Liver (tissue), 8 donors: ENCODE measurements at regions not wholly inside any gene's neighbourhood (a gene's known extent, or its start where the extent isn't known, plus 50 kb on each side); places are given as distances from the start of the nearest gene placed in this dataset.

ENCODE experiments used
- DNase-seq: peaks from one replicate; pipeline ENCODE4 v3.0.0-alpha.2; 2017; ENCODE audit warnings: low spot score
- H3K27ac ChIP-seq, 2 donors: one replicate each; pipeline ENCODE4 v1.7.0; 2013; ENCODE audit warnings: inconsistent platforms in 2 of 2, low read length in 2 of 2, control low read depth in 1 of 2, low read depth in 1 of 2, mild to moderate bottlenecking in 1 of 2
- H3K27me3 ChIP-seq, 4 donors: one replicate each; pipeline versions ENCODE4 v1.6.1 to v1.7.0; 2013; ENCODE audit warnings: low read length in 3 of 4, inconsistent platforms in 1 of 4, mild to moderate bottlenecking in 1 of 4, moderate library complexity in 1 of 4; ENCODE audit not compliant: control insufficient read depth in 4 of 4, insufficient read depth in 4 of 4
- H3K36me3 ChIP-seq, 4 donors: one replicate each; pipeline versions ENCODE4 v1.6.1 to v1.7.0; 2013; ENCODE audit warnings: low read length in 3 of 4, mild to moderate bottlenecking in 3 of 4, low read depth in 1 of 4, moderate library complexity in 1 of 4; ENCODE audit not compliant: control insufficient read depth in 4 of 4, insufficient read depth in 3 of 4
- H3K4me1 ChIP-seq, 4 donors: one replicate each; pipeline versions ENCODE4 v1.6.1 to v1.7.0; 2013; ENCODE audit warnings: low read length in 3 of 4, mild to moderate bottlenecking in 3 of 4, moderate library complexity in 1 of 4; ENCODE audit not compliant: control insufficient read depth in 4 of 4, insufficient read depth in 4 of 4
- H3K4me3 ChIP-seq, 3 donors: one replicate each; pipeline versions ENCODE4 v1.6.1 to v1.7.0; 2013; ENCODE audit warnings: low read length in 3 of 3, control low read depth in 1 of 3, low read depth in 1 of 3, mild to moderate bottlenecking in 1 of 3
- H3K9ac ChIP-seq, 2 donors: one replicate each; pipeline ENCODE4 v1.7.0; 2013; ENCODE audit warnings: low read length in 2 of 2, mild to moderate bottlenecking in 2 of 2, moderate library complexity in 2 of 2, control low read depth in 1 of 2, low read depth in 1 of 2
- H3K9me3 ChIP-seq, 4 donors: one replicate each; pipeline versions ENCODE4 v1.6.1 to v1.7.0; 2013; ENCODE audit warnings: low read length in 3 of 4; ENCODE audit not compliant: control insufficient read depth in 4 of 4
- EGR1 ChIP-seq, 2 donors: IDR thresholded peaks; 2 replicates each; pipeline ENCODE4 v1.6.1; 2016 to 2018; ENCODE audit warnings: antibody characterized with exemption in 2 of 2, low read depth in 2 of 2
- FOXA1 ChIP-seq: IDR thresholded peaks from 2 replicates; pipeline ENCODE4 v1.6.1; 2016; ENCODE audit warnings: antibody characterized with exemption
- FOXA2 ChIP-seq: IDR thresholded peaks from 2 replicates; pipeline ENCODE4 v1.6.1; 2016; ENCODE audit warnings: antibody characterized with exemption
- GABPA ChIP-seq, 2 donors: IDR thresholded peaks in 1 of 2; conservative IDR thresholded peaks in 1 of 2; 2 replicates each; pipeline ENCODE4 v1.6.1; 2016; ENCODE audit warnings: antibody characterized with exemption in 2 of 2, mild to moderate bottlenecking in 1 of 2, moderate library complexity in 1 of 2
- HNF4A ChIP-seq, 2 donors: conservative IDR thresholded peaks; 2 replicates each; pipeline ENCODE4 v1.6.1; 2016; ENCODE audit warnings: antibody characterized with exemption in 2 of 2, mild to moderate bottlenecking in 2 of 2
- HNF4G ChIP-seq: IDR thresholded peaks from 2 replicates; pipeline ENCODE4 v1.6.1; 2016; ENCODE audit warnings: antibody characterized with exemption
- JUND ChIP-seq, 2 donors: IDR thresholded peaks; 2 replicates each; pipeline ENCODE4 v1.6.1; 2016; ENCODE audit warnings: antibody characterized with exemption in 2 of 2
- NR2F2 ChIP-seq: IDR thresholded peaks from 2 replicates; pipeline ENCODE4 v1.6.1; 2016; ENCODE audit warnings: antibody characterized with exemption
- RAD21 ChIP-seq, 2 donors: IDR thresholded peaks; 2 replicates each; pipeline ENCODE4 v1.6.1; 2016; ENCODE audit warnings: antibody characterized with exemption in 2 of 2, mild to moderate bottlenecking in 2 of 2
- SP1 ChIP-seq: IDR thresholded peaks from 2 replicates; pipeline ENCODE4 v1.6.1; 2018; ENCODE audit warnings: antibody characterized with exemption, mild to moderate bottlenecking
- TAF1 ChIP-seq: conservative IDR thresholded peaks from 2 replicates; pipeline ENCODE4 v1.6.1; 2016; ENCODE audit warnings: antibody characterized with exemption, mild to moderate bottlenecking
- YY1 ChIP-seq: IDR thresholded peaks from 2 replicates; pipeline ENCODE4 v1.6.1; 2016; ENCODE audit warnings: antibody characterized with exemption, mild to moderate bottlenecking
- WGBS: extraction: QIAGEN DNeasy Blood & Tissue Kit; methylation state at CpG from one replicate; pipeline ENCODE4 v1.1.7; 2013; 5-methylcytosine and 5-hydroxymethylcytosine counted together
- TF ChIP-seq, protein P1 (sequence below): IDR thresholded peaks from 2 replicates; pipeline ENCODE4 v1.6.1; 2016; ENCODE audit warnings: antibody characterized with exemption, mild to moderate bottlenecking
- TF ChIP-seq, protein P2 (sequence below): IDR thresholded peaks from 2 replicates; pipeline ENCODE4 v1.6.1; 2016; ENCODE audit warnings: antibody characterized with exemption
- TF ChIP-seq, protein P3 (sequence below): fragments of 150-350 bp; IDR thresholded peaks from 2 replicates; pipeline ENCODE4 v1.5.1; 2017; ENCODE audit warnings: improper control_type of control experiment, low read depth, low read length; ENCODE audit not compliant: missing input control
- TF ChIP-seq, protein P4 (sequence below): IDR thresholded peaks from 2 replicates; pipeline ENCODE4 v1.6.1; 2016; ENCODE audit warnings: antibody characterized with exemption
- TF ChIP-seq, protein P5 (sequence below): IDR thresholded peaks from 2 replicates; pipeline ENCODE4 v1.6.1; 2016; ENCODE audit warnings: antibody characterized with exemption
- donor health status: healthy.
- donor health status: healthy.
- donor health status: healthy.
- donor health status: healthy.
- donor health status: healthy.

DNA sequence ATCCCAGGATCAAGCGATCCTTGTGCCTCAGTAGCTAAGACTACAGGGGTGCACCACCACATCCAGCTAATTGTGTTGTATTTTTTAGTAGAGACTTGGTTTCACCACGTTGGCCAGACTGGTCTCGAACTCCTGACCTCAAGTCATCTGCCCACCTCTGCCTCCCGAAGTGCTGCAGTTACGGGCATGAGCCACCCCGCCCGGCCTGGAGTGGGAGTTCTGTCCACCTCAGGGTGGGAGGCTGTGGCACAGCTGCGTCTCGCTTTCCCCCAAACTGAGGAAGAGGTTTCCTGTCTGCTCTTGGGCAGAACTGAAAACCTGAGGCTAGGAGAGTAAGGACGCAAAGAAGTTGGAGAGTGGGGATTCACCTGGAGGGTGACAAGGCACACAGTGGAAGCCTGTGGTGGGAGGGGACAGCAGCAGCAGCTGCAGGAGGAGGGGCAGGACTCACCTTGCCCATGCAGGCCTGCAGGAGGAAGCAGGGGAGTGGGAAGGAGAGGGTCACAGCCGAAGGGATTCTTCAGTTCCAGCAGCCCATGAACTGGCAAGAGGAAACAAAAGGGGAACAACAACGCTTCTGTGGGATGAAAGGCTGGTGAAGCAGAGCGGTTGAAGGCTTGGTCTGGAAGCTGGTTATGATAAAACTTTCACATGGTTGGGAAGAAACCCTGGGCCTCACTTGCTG is 181.4 kb downstream of the GAS1 start:
- Histone ChIP-seq H3K27ac (no peak overlapping the region), H3K27me3 (peaks cover 0 to 2% (median 0%) of the 10 kb centered on the region in 4 donors), H3K4me1 (no peaks in the 10 kb centered on the region), H3K9me3 (no peaks in the 10 kb centered on the region), H3K9ac (no peak overlapping the region), H3K4me3 (no peak overlapping the region), H3K36me3 (peaks cover 0 to 1% (median 0%) of the 10 kb centered on the region in 4 donors)
- no peak for TF ChIP-seq TAF1
- TF ChIP-seq HNF4A (conservative IDR thresholded peaks at IDR 0.05), result no peak
- no peak for TF ChIP-seq JUND (IDR thresholded peaks at IDR 0.05)
- TF ChIP-seq, protein P1, sequence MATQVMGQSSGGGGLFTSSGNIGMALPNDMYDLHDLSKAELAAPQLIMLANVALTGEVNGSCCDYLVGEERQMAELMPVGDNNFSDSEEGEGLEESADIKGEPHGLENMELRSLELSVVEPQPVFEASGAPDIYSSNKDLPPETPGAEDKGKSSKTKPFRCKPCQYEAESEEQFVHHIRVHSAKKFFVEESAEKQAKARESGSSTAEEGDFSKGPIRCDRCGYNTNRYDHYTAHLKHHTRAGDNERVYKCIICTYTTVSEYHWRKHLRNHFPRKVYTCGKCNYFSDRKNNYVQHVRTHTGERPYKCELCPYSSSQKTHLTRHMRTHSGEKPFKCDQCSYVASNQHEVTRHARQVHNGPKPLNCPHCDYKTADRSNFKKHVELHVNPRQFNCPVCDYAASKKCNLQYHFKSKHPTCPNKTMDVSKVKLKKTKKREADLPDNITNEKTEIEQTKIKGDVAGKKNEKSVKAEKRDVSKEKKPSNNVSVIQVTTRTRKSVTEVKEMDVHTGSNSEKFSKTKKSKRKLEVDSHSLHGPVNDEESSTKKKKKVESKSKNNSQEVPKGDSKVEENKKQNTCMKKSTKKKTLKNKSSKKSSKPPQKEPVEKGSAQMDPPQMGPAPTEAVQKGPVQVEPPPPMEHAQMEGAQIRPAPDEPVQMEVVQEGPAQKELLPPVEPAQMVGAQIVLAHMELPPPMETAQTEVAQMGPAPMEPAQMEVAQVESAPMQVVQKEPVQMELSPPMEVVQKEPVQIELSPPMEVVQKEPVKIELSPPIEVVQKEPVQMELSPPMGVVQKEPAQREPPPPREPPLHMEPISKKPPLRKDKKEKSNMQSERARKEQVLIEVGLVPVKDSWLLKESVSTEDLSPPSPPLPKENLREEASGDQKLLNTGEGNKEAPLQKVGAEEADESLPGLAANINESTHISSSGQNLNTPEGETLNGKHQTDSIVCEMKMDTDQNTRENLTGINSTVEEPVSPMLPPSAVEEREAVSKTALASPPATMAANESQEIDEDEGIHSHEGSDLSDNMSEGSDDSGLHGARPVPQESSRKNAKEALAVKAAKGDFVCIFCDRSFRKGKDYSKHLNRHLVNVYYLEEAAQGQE, result no peak
- TF ChIP-seq SP1, result no peak
- TF ChIP-seq, protein P2, sequence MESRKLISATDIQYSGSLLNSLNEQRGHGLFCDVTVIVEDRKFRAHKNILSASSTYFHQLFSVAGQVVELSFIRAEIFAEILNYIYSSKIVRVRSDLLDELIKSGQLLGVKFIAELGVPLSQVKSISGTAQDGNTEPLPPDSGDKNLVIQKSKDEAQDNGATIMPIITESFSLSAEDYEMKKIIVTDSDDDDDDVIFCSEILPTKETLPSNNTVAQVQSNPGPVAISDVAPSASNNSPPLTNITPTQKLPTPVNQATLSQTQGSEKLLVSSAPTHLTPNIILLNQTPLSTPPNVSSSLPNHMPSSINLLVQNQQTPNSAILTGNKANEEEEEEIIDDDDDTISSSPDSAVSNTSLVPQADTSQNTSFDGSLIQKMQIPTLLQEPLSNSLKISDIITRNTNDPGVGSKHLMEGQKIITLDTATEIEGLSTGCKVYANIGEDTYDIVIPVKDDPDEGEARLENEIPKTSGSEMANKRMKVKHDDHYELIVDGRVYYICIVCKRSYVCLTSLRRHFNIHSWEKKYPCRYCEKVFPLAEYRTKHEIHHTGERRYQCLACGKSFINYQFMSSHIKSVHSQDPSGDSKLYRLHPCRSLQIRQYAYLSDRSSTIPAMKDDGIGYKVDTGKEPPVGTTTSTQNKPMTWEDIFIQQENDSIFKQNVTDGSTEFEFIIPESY, result no peak
- TF ChIP-seq, protein P3, sequence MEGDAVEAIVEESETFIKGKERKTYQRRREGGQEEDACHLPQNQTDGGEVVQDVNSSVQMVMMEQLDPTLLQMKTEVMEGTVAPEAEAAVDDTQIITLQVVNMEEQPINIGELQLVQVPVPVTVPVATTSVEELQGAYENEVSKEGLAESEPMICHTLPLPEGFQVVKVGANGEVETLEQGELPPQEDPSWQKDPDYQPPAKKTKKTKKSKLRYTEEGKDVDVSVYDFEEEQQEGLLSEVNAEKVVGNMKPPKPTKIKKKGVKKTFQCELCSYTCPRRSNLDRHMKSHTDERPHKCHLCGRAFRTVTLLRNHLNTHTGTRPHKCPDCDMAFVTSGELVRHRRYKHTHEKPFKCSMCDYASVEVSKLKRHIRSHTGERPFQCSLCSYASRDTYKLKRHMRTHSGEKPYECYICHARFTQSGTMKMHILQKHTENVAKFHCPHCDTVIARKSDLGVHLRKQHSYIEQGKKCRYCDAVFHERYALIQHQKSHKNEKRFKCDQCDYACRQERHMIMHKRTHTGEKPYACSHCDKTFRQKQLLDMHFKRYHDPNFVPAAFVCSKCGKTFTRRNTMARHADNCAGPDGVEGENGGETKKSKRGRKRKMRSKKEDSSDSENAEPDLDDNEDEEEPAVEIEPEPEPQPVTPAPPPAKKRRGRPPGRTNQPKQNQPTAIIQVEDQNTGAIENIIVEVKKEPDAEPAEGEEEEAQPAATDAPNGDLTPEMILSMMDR, result no peak
- TF ChIP-seq, protein P4, sequence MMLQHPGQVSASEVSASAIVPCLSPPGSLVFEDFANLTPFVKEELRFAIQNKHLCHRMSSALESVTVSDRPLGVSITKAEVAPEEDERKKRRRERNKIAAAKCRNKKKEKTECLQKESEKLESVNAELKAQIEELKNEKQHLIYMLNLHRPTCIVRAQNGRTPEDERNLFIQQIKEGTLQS, result no peak
- no peak for TF ChIP-seq RAD21 (IDR thresholded peaks at IDR 0.05)
- no peak for TF ChIP-seq NR2F2
- TF ChIP-seq FOXA1, result no peak
- TF ChIP-seq GABPA (IDR thresholded peaks at IDR 0.05 in 1 of 2, conservative IDR thresholded peaks at IDR 0.05 in 1 of 2), result no peak
- no peak for TF ChIP-seq YY1
- TF ChIP-seq EGR1 (IDR thresholded peaks at IDR 0.05; ENCODE audit: low read depth in 2 of 2), result no peak
- no peak for TF ChIP-seq FOXA2
- TF ChIP-seq, protein P5, sequence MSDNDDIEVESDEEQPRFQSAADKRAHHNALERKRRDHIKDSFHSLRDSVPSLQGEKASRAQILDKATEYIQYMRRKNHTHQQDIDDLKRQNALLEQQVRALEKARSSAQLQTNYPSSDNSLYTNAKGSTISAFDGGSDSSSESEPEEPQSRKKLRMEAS, result no peak
- TF ChIP-seq HNF4G, result no peak
- no peak for DNase-seq
- 82% methylated on average over 13 of the region's 13 CpGs for WGBS
